ENCODE measurements at regions not wholly inside any gene's neighbourhood (a gene's known extent, or its start where the extent isn't known, plus 50 kb on each side); places are given as distances from the start of the nearest gene placed in this dataset.

GRCh38 chr10:36202881-36203280, 560.8 kb upstream of the FZD8 start:
- Histone ChIP-seq H3K9me3 (ENCODE audit: insufficient read depth, low read depth, low read length) (no peaks in the 10 kb centered on the region; the same call in 1 of the 2 replicates), H3K4me1 (ENCODE audit: insufficient read depth, low read length, poor library complexity, severe bottlenecking) (no peaks in the 10 kb centered on the region), H3K9ac (ENCODE audit: low read depth, low read length, poor library complexity, severe bottlenecking) (no peak overlapping the region), H2AFZ (ENCODE audit: low read length) (no peak overlapping the region), H3K36me3 (ENCODE audit: insufficient read depth, low read length) (no peaks in the 10 kb centered on the region), H4K20me1 (ENCODE audit: insufficient read depth, low read length, poor library complexity, severe bottlenecking) (no peaks in the 10 kb centered on the region), H3F3A (ENCODE audit: low read depth) (no peaks in the 10 kb centered on the region), H3K79me2 (ENCODE audit: insufficient read depth, low read length) (no peaks in the 10 kb centered on the region), H3K9me2 (replicated peaks; ENCODE audit: low read depth, low read length) (no peaks in the 10 kb centered on the region), H3K4me2 (ENCODE audit: low read depth, low read length, poor library complexity, severe bottlenecking) (no peak overlapping the region), H3K27me3 (ENCODE audit: insufficient read depth, low read length, poor library complexity, severe bottlenecking) (no peaks in the 10 kb centered on the region), H3K4me3 (ENCODE audit: low read length, poor library complexity, severe bottlenecking) (no peak overlapping the region)
- TF ChIP-seq CTCF (conservative IDR thresholded peaks at IDR 0.05; ENCODE audit: low read length) (no peak), EZH2phosphoT487 (IDR thresholded peaks at IDR 0.05; ENCODE audit: borderline replicate concordance) (no peak)

- Histone ChIP-seq H2AFZ (ENCODE audit: low read length) (no peak overlapping the region), H3K4me1 (ENCODE audit: insufficient read depth, low read length, poor library complexity, severe bottlenecking) (no peaks in the 10 kb centered on the region), H3K9ac (ENCODE audit: low read depth, low read length, poor library complexity, severe bottlenecking) (no peak overlapping the region), H4K20me1 (ENCODE audit: insufficient read depth, low read length, poor library complexity, severe bottlenecking) (no peaks in the 10 kb centered on the region), H3K4me3 (ENCODE audit: low read length, poor library complexity, severe bottlenecking) (no peak overlapping the region), H3K27me3 (ENCODE audit: insufficient read depth, low read length, poor library complexity, severe bottlenecking) (no peaks in the 10 kb centered on the region), H3K4me2 (ENCODE audit: low read depth, low read length, poor library complexity, severe bottlenecking) (no peak overlapping the region), H3K9me2 (replicated peaks; ENCODE audit: low read depth, low read length) (no peaks in the 10 kb centered on the region), H3F3A (ENCODE audit: low read depth) (no peaks in the 10 kb centered on the region), H3K36me3 (ENCODE audit: insufficient read depth, low read length) (no peaks in the 10 kb centered on the region), H3K9me3 (ENCODE audit: insufficient read depth, low read depth, low read length) (no peaks in the 10 kb centered on the region), H3K79me2 (ENCODE audit: insufficient read depth, low read length) (no peaks in the 10 kb centered on the region)
- no peak for TF ChIP-seq CTCF (conservative IDR thresholded peaks at IDR 0.05; ENCODE audit: low read length)
- TF ChIP-seq EZH2phosphoT487 (IDR thresholded peaks at IDR 0.05; ENCODE audit: borderline replicate concordance) = no peak
Observed at GRCh38 chr10:36200577-36200976, 558.5 kb upstream of the FZD8 start.

GRCh38 chr10:36198322-36198721, 556.2 kb upstream of the FZD8 start:
- Histone ChIP-seq H3K4me3 (ENCODE audit: low read length, poor library complexity, severe bottlenecking) (no peak overlapping the region), H3K36me3 (ENCODE audit: insufficient read depth, low read length) (no peaks in the 10 kb centered on the region), H2AFZ (ENCODE audit: low read length) (no peak overlapping the region), H3K27me3 (ENCODE audit: insufficient read depth, low read length, poor library complexity, severe bottlenecking) (no peaks in the 10 kb centered on the region), H3K9me2 (replicated peaks; ENCODE audit: low read depth, low read length) (no peaks in the 10 kb centered on the region), H3K9me3 (ENCODE audit: insufficient read depth, low read depth, low read length) (no peaks in the 10 kb centered on the region), H3F3A (ENCODE audit: low read depth) (no peaks in the 10 kb centered on the region), H3K79me2 (ENCODE audit: insufficient read depth, low read length) (no peaks in the 10 kb centered on the region), H3K4me1 (ENCODE audit: insufficient read depth, low read length, poor library complexity, severe bottlenecking) (no peaks in the 10 kb centered on the region), H4K20me1 (ENCODE audit: insufficient read depth, low read length, poor library complexity, severe bottlenecking) (no peaks in the 10 kb centered on the region), H3K4me2 (ENCODE audit: low read depth, low read length, poor library complexity, severe bottlenecking) (no peak overlapping the region), H3K9ac (ENCODE audit: low read depth, low read length, poor library complexity, severe bottlenecking) (no peak overlapping the region)
- TF ChIP-seq CTCF (conservative IDR thresholded peaks at IDR 0.05; ENCODE audit: low read length) (no peak), EZH2phosphoT487 (IDR thresholded peaks at IDR 0.05; ENCODE audit: borderline replicate concordance) (no peak)

Measured in Loucy (cell line).